Neural cell (in vitro differentiated cells): ENCODE measurements at regions not wholly inside any gene's neighbourhood (a gene's known extent, or its start where the extent isn't known, plus 50 kb on each side); places are given as distances from the start of the nearest gene placed in this dataset.

Source experiments
- H2AFZ ChIP-seq: fragments of 200-600, 300-800 bp; sonication (generic), shearing (Covaris generic); 2 replicates; pipeline ENCODE4 v1.6.0; 2014; ENCODE audit warnings: low read depth, mild to moderate bottlenecking, antibody characterized with exemption, low read length, moderate library complexity
- H3F3A ChIP-seq: fragments of 200-600 bp; shearing (Covaris generic); 2 replicates; pipeline ENCODE4 v1.6.1; 2016; ENCODE audit warnings: mild to moderate bottlenecking, moderate library complexity, mixed read lengths, antibody characterized with exemption, low read length; ENCODE audit not compliant: insufficient read depth, poor library complexity, severe bottlenecking
- H3K27ac ChIP-seq: fragments of 200-600, 300-800 bp; sonication (generic), shearing (Covaris generic); 2 replicates; pipeline ENCODE4 v1.5.1; 2014; ENCODE audit warnings: mild to moderate bottlenecking, low read length, moderate library complexity
- H3K27me3 ChIP-seq: fragments of 300-800, 200-600 bp; sonication (generic), shearing (Covaris generic); 2 replicates; pipeline ENCODE4 v1.6.0; 2014; ENCODE audit warnings: mild to moderate bottlenecking, low read depth, low read length, moderate library complexity; ENCODE audit not compliant: insufficient read depth
- H3K36me3 ChIP-seq: fragments of 300-800, 200-600 bp; sonication (generic), shearing (Covaris generic); 2 replicates; pipeline ENCODE4 v1.5.1; 2014; ENCODE audit warnings: mild to moderate bottlenecking, antibody characterized with exemption, low read length, moderate library complexity; ENCODE audit not compliant: insufficient read depth
- H3K4me2 ChIP-seq: fragments of 300-800, 200-600 bp; sonication (generic), shearing (Covaris generic); 2 replicates; pipeline ENCODE4 v1.6.0; 2014; ENCODE audit warnings: mild to moderate bottlenecking, low read length
- H3K4me3 ChIP-seq: fragments of 300-800, 200-600 bp; sonication (generic), shearing (Covaris generic); 2 replicates; pipeline ENCODE4 v1.5.1; 2014; ENCODE audit warnings: mild to moderate bottlenecking, low read length, moderate library complexity
- H3K79me2 ChIP-seq: fragments of 200-600 bp; shearing (Covaris generic); replicated peaks from 2 replicates; pipeline ENCODE4 v1.6.0; 2014; ENCODE audit warnings: mild to moderate bottlenecking, low read length, moderate library complexity; ENCODE audit not compliant: insufficient read depth
- H3K9ac ChIP-seq: fragments of 300-800, 200-600 bp; sonication (generic), shearing (Covaris generic); 2 replicates; pipeline ENCODE4 v1.6.1; 2016; ENCODE audit warnings: mild to moderate bottlenecking, low read length, mixed read lengths
- H3K9me2 ChIP-seq: fragments of 200-600 bp; shearing (Covaris generic); 2 replicates; pipeline ENCODE4 v1.6.1; 2016; ENCODE audit warnings: mild to moderate bottlenecking, low read length, mixed read lengths; ENCODE audit not compliant: insufficient read depth
- H3K9me3 ChIP-seq: fragments of 200-600, 300-800 bp; sonication (generic), shearing (Covaris generic); 2 replicates; pipeline ENCODE4 v1.6.1; 2016; ENCODE audit warnings: mild to moderate bottlenecking, mixed run types, low read length, moderate library complexity, mixed read lengths
- H4K20me1 ChIP-seq: fragments of 200-600 bp; shearing (Covaris generic); 2 replicates; pipeline ENCODE4 v1.6.1; 2016; ENCODE audit warnings: mild to moderate bottlenecking, mixed run types; ENCODE audit not compliant: insufficient read depth
- CTCF ChIP-seq: fragments of 450-650 bp; IDR thresholded peaks from 2 replicates; pipeline ENCODE4 v1.5.1; 2014; ENCODE audit warnings: antibody characterized with exemption, mild to moderate bottlenecking, moderate library complexity; ENCODE audit not compliant: poor library complexity, severe bottlenecking
- EP300 ChIP-seq: fragments of 450-650 bp; conservative IDR thresholded peaks from 2 replicates; pipeline ENCODE4 v1.6.1; 2014; ENCODE audit warnings: antibody characterized with exemption, mild to moderate bottlenecking, moderate library complexity; ENCODE audit not compliant: poor library complexity, severe bottlenecking
- EZH2 ChIP-seq: fragments of 200-600, 300-800 bp; shearing (Covaris generic), sonication (generic); IDR thresholded peaks from 2 replicates; pipeline ENCODE4 v1.6.1; 2014; ENCODE audit warnings: antibody characterized with exemption, low read length, borderline replicate concordance, mild to moderate bottlenecking; ENCODE audit not compliant: insufficient read depth, poor library complexity, severe bottlenecking
- MXI1 ChIP-seq: fragments of 450-650 bp; conservative IDR thresholded peaks from 2 replicates; pipeline ENCODE4 v1.6.1; 2014; ENCODE audit warnings: antibody characterized with exemption, mild to moderate bottlenecking; ENCODE audit not compliant: poor library complexity, severe bottlenecking
- POLR2AphosphoS5 ChIP-seq: IDR thresholded peaks from 2 replicates; pipeline ENCODE4 v1.6.1; 2012
- RAD21 ChIP-seq: fragments of 450-650 bp; conservative IDR thresholded peaks from 2 replicates; pipeline ENCODE4 v1.6.1; 2014; ENCODE audit warnings: antibody characterized with exemption, mild to moderate bottlenecking, moderate library complexity
- REST ChIP-seq: IDR thresholded peaks from 2 replicates; pipeline ENCODE4 v1.6.1; 2012; ENCODE audit warnings: borderline replicate concordance
- SMC3 ChIP-seq: fragments of 450-650 bp; conservative IDR thresholded peaks from 2 replicates; pipeline ENCODE4 v1.6.1; 2014; ENCODE audit warnings: antibody characterized with exemption, mild to moderate bottlenecking, moderate library complexity; ENCODE audit not compliant: poor library complexity
- TAF1 ChIP-seq: IDR thresholded peaks from 2 replicates; pipeline ENCODE4 v1.6.1; 2012; ENCODE audit warnings: low read depth

GRCh38 chr6:133115946-133116345 is 125.2 kb upstream of the EYA4 start:
- Histone ChIP-seq H2AFZ (no peak overlapping the region), H3K36me3 (no peaks in the 10 kb centered on the region), H3K4me3 (no peak overlapping the region), H3K27me3 (no peaks in the 10 kb centered on the region), H3K79me2 (no peaks in the 10 kb centered on the region), H3K4me2 (no peak overlapping the region), H3K9ac (no peak overlapping the region), H3K9me3 (no peaks in the 10 kb centered on the region), H3F3A (no peaks in the 10 kb centered on the region), H4K20me1 (no peaks in the 10 kb centered on the region), H3K9me2 (no peaks in the 10 kb centered on the region), H3K27ac (no peak overlapping the region)
- TF ChIP-seq SMC3 (no peak), RAD21 (no peak)

GRCh38 chr6:133128191-133128590 is 113.0 kb upstream of the EYA4 start:
- H3K27ac ChIP-seq: no peak overlapping the region

More at GRCh38 chr6:133128191-133128590, 113.0 kb upstream of the EYA4 start:
- H3K79me2 ChIP-seq: no peaks in the 10 kb centered on the region
- TF ChIP-seq RAD21 (no peak), TAF1 (no peak), REST (no peak), SMC3 (no peak), POLR2AphosphoS5 (no peak), EP300 (no peak), CTCF (no peak), EZH2 (no peak), MXI1 (no peak)
- no peaks in the 10 kb centered on the region for H3K9me3 ChIP-seq
- H3K36me3 ChIP-seq: no peaks in the 10 kb centered on the region
- no peaks in the 10 kb centered on the region for H3F3A ChIP-seq
- H3K4me2 ChIP-seq: no peak overlapping the region
- H4K20me1 ChIP-seq: no peaks in the 10 kb centered on the region
- no peak overlapping the region for H3K4me3 ChIP-seq
- H3K9me2 ChIP-seq: no peaks in the 10 kb centered on the region
- H2AFZ ChIP-seq: no peak overlapping the region
- no peaks in the 10 kb centered on the region for H3K27me3 ChIP-seq
- H3K9ac ChIP-seq: no peak overlapping the region
